ENCODE measurements at regions not wholly inside any gene's neighbourhood (a gene's known extent, or its start where the extent isn't known, plus 50 kb on each side); places are given as distances from the start of the nearest gene placed in this dataset.

GRCh38 chr2:145807968-145808367 lies 1288.0 kb upstream of the ZEB2 start:
- Histone ChIP-seq H3K4me3 (ENCODE audit: low read depth, low read length) (no peak overlapping the region), H3K9me3 (ENCODE audit: control insufficient read depth, insufficient read depth, low read length) (no peaks in the 10 kb centered on the region), H3K27me3 (ENCODE audit: control insufficient read depth, insufficient read depth, low read length) (no peaks in the 10 kb centered on the region), H3K36me3 (ENCODE audit: control insufficient read depth, insufficient read depth, low read length) (no peaks in the 10 kb centered on the region), H3K4me1 (ENCODE audit: control insufficient read depth, insufficient read depth, low read length) (no peaks in the 10 kb centered on the region), H3K27ac (ENCODE audit: low read depth, low read length) (no peak overlapping the region)
- no peak for DNase-seq (ENCODE audit: low read depth in 4 of 6, low spot score in 6 of 6)

GRCh38 chr2:145807554-145807953 lies 1287.6 kb upstream of the ZEB2 start:
- no peak overlapping the region for H3K27ac ChIP-seq (ENCODE audit: low read depth, low read length)
- whole genome bisulfite sequencing (ENCODE audit: insufficient coverage) = no CpG with 5 or more reads among the region's 3 CpGs
- no peak overlapping the region for H3K4me3 ChIP-seq (ENCODE audit: low read depth, low read length)
- H3K4me1 ChIP-seq (ENCODE audit: control insufficient read depth, insufficient read depth, low read length) = no peaks in the 10 kb centered on the region
- H3K9me3 ChIP-seq (ENCODE audit: control insufficient read depth, insufficient read depth, low read length) = no peaks in the 10 kb centered on the region
- H3K36me3 ChIP-seq (ENCODE audit: control insufficient read depth, insufficient read depth, low read length) = no peaks in the 10 kb centered on the region
- DNase-seq (ENCODE audit: low read depth in 4 of 6, low spot score in 6 of 6) = no peak
- H3K27me3 ChIP-seq (ENCODE audit: control insufficient read depth, insufficient read depth, low read length) = no peaks in the 10 kb centered on the region

- no peak for DNase-seq (ENCODE audit: low read depth in 4 of 6, low spot score in 6 of 6)
- Histone ChIP-seq H3K4me1 (ENCODE audit: control insufficient read depth, insufficient read depth, low read length) (no peaks in the 10 kb centered on the region), H3K9me3 (ENCODE audit: control insufficient read depth, insufficient read depth, low read length) (no peaks in the 10 kb centered on the region), H3K4me3 (ENCODE audit: low read depth, low read length) (no peak overlapping the region), H3K27ac (ENCODE audit: low read depth, low read length) (no peak overlapping the region), H3K27me3 (ENCODE audit: control insufficient read depth, insufficient read depth, low read length) (no peaks in the 10 kb centered on the region), H3K36me3 (ENCODE audit: control insufficient read depth, insufficient read depth, low read length) (no peaks in the 10 kb centered on the region)
Observed at GRCh38 chr2:145806546-145806945, 1286.6 kb upstream of the ZEB2 start.

- Histone ChIP-seq H3K27ac (ENCODE audit: low read depth, low read length) (no peak overlapping the region), H3K4me1 (ENCODE audit: control insufficient read depth, insufficient read depth, low read length) (no peaks in the 10 kb centered on the region), H3K9me3 (ENCODE audit: control insufficient read depth, insufficient read depth, low read length) (no peaks in the 10 kb centered on the region), H3K27me3 (ENCODE audit: control insufficient read depth, insufficient read depth, low read length) (no peaks in the 10 kb centered on the region), H3K36me3 (ENCODE audit: control insufficient read depth, insufficient read depth, low read length) (no peaks in the 10 kb centered on the region), H3K4me3 (ENCODE audit: low read depth, low read length) (no peak overlapping the region)
- WGBS (ENCODE audit: insufficient coverage) = no CpG with 5 or more reads among the region's 1 CpG
- DNase-seq (ENCODE audit: low read depth in 4 of 6, low spot score in 6 of 6) = no peak
Observed at GRCh38 chr2:145802133-145802532, 1282.2 kb upstream of the ZEB2 start.

GRCh38 chr2:145801210-145801609 lies 1281.3 kb upstream of the ZEB2 start:
- no peak for DNase-seq (ENCODE audit: low read depth in 4 of 6, low spot score in 6 of 6)
- WGBS (ENCODE audit: insufficient coverage) = no CpG with 5 or more reads among the region's 1 CpG
- H3K27ac ChIP-seq (ENCODE audit: low read depth, low read length) = no peak overlapping the region
- H3K4me3 ChIP-seq (ENCODE audit: low read depth, low read length) = no peak overlapping the region
- H3K4me1 ChIP-seq (ENCODE audit: control insufficient read depth, insufficient read depth, low read length) = no peaks in the 10 kb centered on the region
- H3K9me3 ChIP-seq (ENCODE audit: control insufficient read depth, insufficient read depth, low read length) = no peaks in the 10 kb centered on the region
- H3K36me3 ChIP-seq (ENCODE audit: control insufficient read depth, insufficient read depth, low read length) = no peaks in the 10 kb centered on the region
- no peaks in the 10 kb centered on the region for H3K27me3 ChIP-seq (ENCODE audit: control insufficient read depth, insufficient read depth, low read length)

- 63% methylated on average over 4 of the region's 6 CpGs for WGBS (ENCODE audit: insufficient coverage)
- peak in 1 of 6 donors; percentile 10 for DNase-seq (ENCODE audit: low read depth in 4 of 6, low spot score in 6 of 6)
- no peak overlapping the region for H3K4me3 ChIP-seq (ENCODE audit: low read depth, low read length)
Observed at GRCh38 chr2:145800151-145801091, 1280.5 kb upstream of the ZEB2 start.

GRCh38 chr2:145799595-145800108 lies 1279.7 kb upstream of the ZEB2 start:
- 74% methylated on average over 5 of the region's 7 CpGs for WGBS (ENCODE audit: insufficient coverage)
- no peaks in the 10 kb centered on the region for H3K9me3 ChIP-seq (ENCODE audit: control insufficient read depth, insufficient read depth, low read length)
- peak in 1 of 6 donors; percentile 10 for DNase-seq (ENCODE audit: low read depth in 4 of 6, low spot score in 6 of 6)
- H3K4me1 ChIP-seq (ENCODE audit: control insufficient read depth, insufficient read depth, low read length) = no peaks in the 10 kb centered on the region
- no peaks in the 10 kb centered on the region for H3K27me3 ChIP-seq (ENCODE audit: control insufficient read depth, insufficient read depth, low read length)
- H3K36me3 ChIP-seq (ENCODE audit: control insufficient read depth, insufficient read depth, low read length) = no peaks in the 10 kb centered on the region
- no peak overlapping the region for H3K27ac ChIP-seq (ENCODE audit: low read depth, low read length)
- no peak overlapping the region for H3K4me3 ChIP-seq (ENCODE audit: low read depth, low read length)

More at GRCh38 chr2:145800151-145801091, 1280.5 kb upstream of the ZEB2 start:
- H3K9me3 ChIP-seq (ENCODE audit: control insufficient read depth, insufficient read depth, low read length) = no peaks in the 10 kb centered on the region
- no peak overlapping the region for H3K27ac ChIP-seq (ENCODE audit: low read depth, low read length)
- no peaks in the 10 kb centered on the region for H3K27me3 ChIP-seq (ENCODE audit: control insufficient read depth, insufficient read depth, low read length)
- no peaks in the 10 kb centered on the region for H3K4me1 ChIP-seq (ENCODE audit: control insufficient read depth, insufficient read depth, low read length)
- H3K36me3 ChIP-seq (ENCODE audit: control insufficient read depth, insufficient read depth, low read length) = no peaks in the 10 kb centered on the region

GRCh38 chr2:145798419-145798818 lies 1278.5 kb upstream of the ZEB2 start:
- H3K4me3 ChIP-seq (ENCODE audit: low read depth, low read length) = no peak overlapping the region
- H3K27ac ChIP-seq (ENCODE audit: low read depth, low read length) = no peak overlapping the region
- no peak for DNase-seq (ENCODE audit: low read depth in 4 of 6, low spot score in 6 of 6)
- WGBS (ENCODE audit: insufficient coverage) = no CpG with 5 or more reads among the region's 1 CpG
- H3K27me3 ChIP-seq (ENCODE audit: control insufficient read depth, insufficient read depth, low read length) = no peaks in the 10 kb centered on the region
- no peaks in the 10 kb centered on the region for H3K4me1 ChIP-seq (ENCODE audit: control insufficient read depth, insufficient read depth, low read length)
- H3K36me3 ChIP-seq (ENCODE audit: control insufficient read depth, insufficient read depth, low read length) = no peaks in the 10 kb centered on the region
- no peaks in the 10 kb centered on the region for H3K9me3 ChIP-seq (ENCODE audit: control insufficient read depth, insufficient read depth, low read length)

- no peak for DNase-seq (ENCODE audit: low read depth in 4 of 6, low spot score in 6 of 6)
Observed at GRCh38 chr2:145797692-145798091, 1277.8 kb upstream of the ZEB2 start.

GRCh38 chr2:145792745-145793144 lies 1272.8 kb upstream of the ZEB2 start:
- Histone ChIP-seq H3K4me1 (ENCODE audit: control insufficient read depth, insufficient read depth, low read length) (no peaks in the 10 kb centered on the region), H3K36me3 (ENCODE audit: control insufficient read depth, insufficient read depth, low read length) (no peaks in the 10 kb centered on the region), H3K4me3 (ENCODE audit: low read depth, low read length) (no peak overlapping the region), H3K9me3 (ENCODE audit: control insufficient read depth, insufficient read depth, low read length) (no peaks in the 10 kb centered on the region), H3K27ac (ENCODE audit: low read depth, low read length) (no peak overlapping the region), H3K27me3 (ENCODE audit: control insufficient read depth, insufficient read depth, low read length) (no peaks in the 10 kb centered on the region)
- DNase-seq (ENCODE audit: low read depth in 4 of 6, low spot score in 6 of 6) = peak in 1 of 6 donors; percentile 6
- 43% methylated on average over 3 of the region's 3 CpGs for WGBS (ENCODE audit: insufficient coverage)

More at GRCh38 chr2:145797692-145798091, 1277.8 kb upstream of the ZEB2 start:
- Histone ChIP-seq H3K4me1 (ENCODE audit: control insufficient read depth, insufficient read depth, low read length) (no peaks in the 10 kb centered on the region), H3K36me3 (ENCODE audit: control insufficient read depth, insufficient read depth, low read length) (no peaks in the 10 kb centered on the region), H3K9me3 (ENCODE audit: control insufficient read depth, insufficient read depth, low read length) (no peaks in the 10 kb centered on the region), H3K4me3 (ENCODE audit: low read depth, low read length) (no peak overlapping the region), H3K27me3 (ENCODE audit: control insufficient read depth, insufficient read depth, low read length) (no peaks in the 10 kb centered on the region), H3K27ac (ENCODE audit: low read depth, low read length) (no peak overlapping the region)
- WGBS (ENCODE audit: insufficient coverage) = no CpG with 5 or more reads among the region's 4 CpGs
